ENCODE measurements at regions not wholly inside any gene's neighbourhood (a gene's known extent, or its start where the extent isn't known, plus 50 kb on each side); places are given as distances from the start of the nearest gene placed in this dataset.

- H3K4me3 ChIP-seq = no peak overlapping the region
- no peaks in the 10 kb centered on the region for H3K27me3 ChIP-seq
- no peaks in the 10 kb centered on the region for H3K9me3 ChIP-seq
- H3K36me3 ChIP-seq = no peaks in the 10 kb centered on the region
- H3K4me1 ChIP-seq = no peaks in the 10 kb centered on the region
- no peak overlapping the region for H3K27ac ChIP-seq (replicated peaks in 1 of 4)
- 59% methylated on average over 8 of the region's 8 CpGs for WGBS
- intact Hi-C loops (cut with DNase I) = no loop called here
- no peak for TF ChIP-seq POLR2A (IDR thresholded peaks at IDR 0.05; ENCODE audit: low read depth)
- TF ChIP-seq POLR2AphosphoS5 (IDR thresholded peaks at IDR 0.05) = no peak
- TF ChIP-seq CTCF (IDR thresholded peaks at IDR 0.05) = no peak
- TF ChIP-seq EP300 (IDR thresholded peaks at IDR 0.05) = no peak
- DNase-seq (ENCODE audit: extremely low spot score) = no peak
Measured at GRCh38 chr2:107258531-107259407, 372.8 kb upstream of the ST6GAL2 start.

- intact Hi-C loops (cut with DNase I) = no loop called here
- TF ChIP-seq POLR2A (IDR thresholded peaks at IDR 0.05; ENCODE audit: low read depth) (no peak), POLR2AphosphoS5 (IDR thresholded peaks at IDR 0.05) (no peak), CTCF (IDR thresholded peaks at IDR 0.05) (no peak), EP300 (IDR thresholded peaks at IDR 0.05) (no peak)
- Histone ChIP-seq H3K27me3 (no peaks in the 10 kb centered on the region), H3K36me3 (no peaks in the 10 kb centered on the region), H3K9me3 (no peaks in the 10 kb centered on the region), H3K4me1 (no peaks in the 10 kb centered on the region), H3K27ac (replicated peaks in 1 of 4) (no peak overlapping the region), H3K4me3 (no peak overlapping the region)
- WGBS = 90% methylated on average over 4 of the region's 4 CpGs
- DNase-seq (ENCODE audit: extremely low spot score) = no peak
Measured at GRCh38 chr2:107259408-107260195, 373.6 kb upstream of the ST6GAL2 start.

GRCh38 chr2:107263628-107264027 is 377.7 kb upstream of the ST6GAL2 start:
- 62% methylated on average over 3 of the region's 3 CpGs for WGBS
- intact Hi-C loops (cut with DNase I) = no loop called here

GRCh38 chr2:107264184-107264583 is 378.2 kb upstream of the ST6GAL2 start:
- Histone ChIP-seq H3K36me3 (no peaks in the 10 kb centered on the region), H3K27ac (replicated peaks in 1 of 4) (no peak overlapping the region), H3K4me1 (no peaks in the 10 kb centered on the region), H3K27me3 (no peaks in the 10 kb centered on the region), H3K9me3 (no peaks in the 10 kb centered on the region), H3K4me3 (no peak overlapping the region)
- intact Hi-C loops (cut with DNase I) = no loop called here
- no peak for DNase-seq (ENCODE audit: extremely low spot score)
- TF ChIP-seq CTCF (IDR thresholded peaks at IDR 0.05) = no peak
- no peak for TF ChIP-seq POLR2AphosphoS5 (IDR thresholded peaks at IDR 0.05)
- TF ChIP-seq POLR2A (IDR thresholded peaks at IDR 0.05; ENCODE audit: low read depth) = no peak
- no peak for TF ChIP-seq EP300 (IDR thresholded peaks at IDR 0.05)
- WGBS = 97% methylated on average over 6 of the region's 6 CpGs

More at GRCh38 chr2:107263628-107264027, 377.7 kb upstream of the ST6GAL2 start:
- Histone ChIP-seq H3K4me3 (no peak overlapping the region), H3K27ac (replicated peaks in 1 of 4) (no peak overlapping the region), H3K4me1 (no peaks in the 10 kb centered on the region), H3K36me3 (no peaks in the 10 kb centered on the region), H3K27me3 (no peaks in the 10 kb centered on the region), H3K9me3 (no peaks in the 10 kb centered on the region)
- DNase-seq (ENCODE audit: extremely low spot score) = no peak
- no peak for TF ChIP-seq EP300 (IDR thresholded peaks at IDR 0.05)

GRCh38 chr2:107266555-107266954 is 380.6 kb upstream of the ST6GAL2 start:
- Histone ChIP-seq H3K27me3 (no peaks in the 10 kb centered on the region), H3K4me3 (no peak overlapping the region), H3K36me3 (no peaks in the 10 kb centered on the region), H3K4me1 (no peaks in the 10 kb centered on the region), H3K9me3 (no peaks in the 10 kb centered on the region), H3K27ac (replicated peaks in 1 of 4) (no peak overlapping the region)
- WGBS = 93% methylated on average over 1 of the region's 1 CpG
- TF ChIP-seq POLR2AphosphoS5 (IDR thresholded peaks at IDR 0.05) (no peak), POLR2A (IDR thresholded peaks at IDR 0.05; ENCODE audit: low read depth) (no peak), EP300 (IDR thresholded peaks at IDR 0.05) (no peak), CTCF (IDR thresholded peaks at IDR 0.05) (no peak)
- intact Hi-C loops (cut with DNase I) = no loop called here
- DNase-seq (ENCODE audit: extremely low spot score) = no peak

Measured in esophagus muscularis mucosa (tissue), 4 donors.